HepG2 (cell line): ENCODE measurements at regions not wholly inside any gene's neighbourhood (a gene's known extent, or its start where the extent isn't known, plus 50 kb on each side); places are given as distances from the start of the nearest gene placed in this dataset.

Source experiments
- KAT8 ChIP-seq: IDR thresholded peaks from 2 replicates; pipeline ENCODE4 v1.6.1; 2016; ENCODE audit warnings: missing genetic modification reagents, missing compliant biosample characterization
- SETDB1 ChIP-seq: sonication (generic); formaldehyde crosslinking; IDR thresholded peaks from 2 replicates; pipeline ENCODE4 v1.5.1; 2020; ENCODE audit warnings: missing genetic modification reagents, mild to moderate bottlenecking, borderline replicate concordance
- SNAI1 ChIP-seq: sonication (generic); formaldehyde crosslinking; IDR thresholded peaks from 2 replicates; pipeline ENCODE4 v1.5.0; 2020; ENCODE audit warnings: mild to moderate bottlenecking, missing genetic modification reagents, borderline replicate concordance
- ZBTB21 ChIP-seq: sonication (generic); formaldehyde crosslinking; IDR thresholded peaks from 2 replicates; pipeline ENCODE4 v1.4.0; 2020; ENCODE audit warnings: missing genetic modification reagents

DNA sequence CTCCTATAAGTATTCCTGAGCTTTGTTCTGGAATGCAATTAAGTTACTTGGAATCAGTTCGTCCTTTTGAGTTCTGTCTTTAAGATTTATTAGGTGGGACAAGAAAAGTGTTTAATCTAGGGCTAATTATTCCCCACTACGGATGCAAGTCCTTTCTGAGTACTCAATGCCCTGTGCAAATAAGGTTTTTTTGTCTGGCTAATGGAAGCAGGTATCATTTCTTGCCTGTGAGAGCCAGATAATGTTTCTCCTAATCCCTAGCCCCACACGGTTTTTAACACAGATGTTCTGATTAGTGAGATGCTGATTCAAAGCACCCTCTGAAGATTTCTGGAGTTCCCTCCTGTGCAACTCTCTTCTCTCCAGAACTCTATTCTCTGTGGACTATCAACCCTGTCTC, 296.6 kb upstream of the PRICKLE1 start:
- TF ChIP-seq SETDB1 (CRISPR knock-in tag) (no peak), KAT8 (CRISPR knock-in tag) (no peak), ZBTB21 (CRISPR knock-in tag) (no peak), SNAI1 (CRISPR knock-in tag) (no peak)
